ENCODE measurements at regions not wholly inside any gene's neighbourhood (a gene's known extent, or its start where the extent isn't known, plus 50 kb on each side); places are given as distances from the start of the nearest gene placed in this dataset.

DNA sequence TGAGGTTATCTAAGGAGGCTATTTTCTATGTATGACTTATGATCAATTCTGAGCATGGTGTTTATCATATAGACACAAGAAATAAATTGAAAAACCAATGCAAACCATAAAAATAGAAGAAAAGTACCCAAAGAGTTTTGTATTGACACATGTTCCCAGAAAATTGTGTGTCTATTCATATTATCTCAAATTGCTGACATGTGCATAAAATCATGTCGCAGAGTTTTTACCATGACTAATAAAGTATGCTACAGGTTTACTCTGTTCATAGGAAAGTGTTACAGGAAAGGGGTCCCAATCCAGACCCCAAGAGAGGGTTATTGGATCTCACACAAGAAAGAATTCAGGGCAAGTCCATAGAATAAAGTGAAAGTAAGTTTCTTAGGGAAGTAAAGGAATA, 290.7 kb upstream of the NRXN1 start:
- H3K4me2 ChIP-seq (ENCODE audit: low read depth, low read length, poor library complexity, severe bottlenecking), result no peak overlapping the region
- no peak overlapping the region for H3K9ac ChIP-seq (ENCODE audit: low read length)
- no peaks in the 10 kb centered on the region for H3K27me3 ChIP-seq (ENCODE audit: low read length)
- no peak for TF ChIP-seq EZH2phosphoT487 (conservative IDR thresholded peaks at IDR 0.05; ENCODE audit: low read length)
- TF ChIP-seq, protein P1, sequence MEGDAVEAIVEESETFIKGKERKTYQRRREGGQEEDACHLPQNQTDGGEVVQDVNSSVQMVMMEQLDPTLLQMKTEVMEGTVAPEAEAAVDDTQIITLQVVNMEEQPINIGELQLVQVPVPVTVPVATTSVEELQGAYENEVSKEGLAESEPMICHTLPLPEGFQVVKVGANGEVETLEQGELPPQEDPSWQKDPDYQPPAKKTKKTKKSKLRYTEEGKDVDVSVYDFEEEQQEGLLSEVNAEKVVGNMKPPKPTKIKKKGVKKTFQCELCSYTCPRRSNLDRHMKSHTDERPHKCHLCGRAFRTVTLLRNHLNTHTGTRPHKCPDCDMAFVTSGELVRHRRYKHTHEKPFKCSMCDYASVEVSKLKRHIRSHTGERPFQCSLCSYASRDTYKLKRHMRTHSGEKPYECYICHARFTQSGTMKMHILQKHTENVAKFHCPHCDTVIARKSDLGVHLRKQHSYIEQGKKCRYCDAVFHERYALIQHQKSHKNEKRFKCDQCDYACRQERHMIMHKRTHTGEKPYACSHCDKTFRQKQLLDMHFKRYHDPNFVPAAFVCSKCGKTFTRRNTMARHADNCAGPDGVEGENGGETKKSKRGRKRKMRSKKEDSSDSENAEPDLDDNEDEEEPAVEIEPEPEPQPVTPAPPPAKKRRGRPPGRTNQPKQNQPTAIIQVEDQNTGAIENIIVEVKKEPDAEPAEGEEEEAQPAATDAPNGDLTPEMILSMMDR (IDR thresholded peaks at IDR 0.05; ENCODE audit: insufficient read depth, low read length, poor library complexity, severe bottlenecking), result no peak
- H4K20me1 ChIP-seq (ENCODE audit: low read depth, low read length), result no peaks in the 10 kb centered on the region
- H3K36me3 ChIP-seq (ENCODE audit: low read length), result no peaks in the 10 kb centered on the region
- H3K9me2 ChIP-seq (replicated peaks; ENCODE audit: insufficient read depth, low read length), result no peaks in the 10 kb centered on the region
- no peak overlapping the region for H3K4me3 ChIP-seq (ENCODE audit: insufficient read depth, low read length, poor library complexity, severe bottlenecking)
- H3K9me3 ChIP-seq (ENCODE audit: insufficient read depth, low read length), result no peaks in the 10 kb centered on the region
- no peak overlapping the region for H3K27ac ChIP-seq (ENCODE audit: low read depth, low read length)
- H3F3A ChIP-seq (ENCODE audit: insufficient read depth), result no peaks in the 10 kb centered on the region
- no peaks in the 10 kb centered on the region for H3K79me2 ChIP-seq (ENCODE audit: insufficient read depth, low read length)
- H2AFZ ChIP-seq (ENCODE audit: low read depth, low read length, severe bottlenecking), result no peak overlapping the region

DNA sequence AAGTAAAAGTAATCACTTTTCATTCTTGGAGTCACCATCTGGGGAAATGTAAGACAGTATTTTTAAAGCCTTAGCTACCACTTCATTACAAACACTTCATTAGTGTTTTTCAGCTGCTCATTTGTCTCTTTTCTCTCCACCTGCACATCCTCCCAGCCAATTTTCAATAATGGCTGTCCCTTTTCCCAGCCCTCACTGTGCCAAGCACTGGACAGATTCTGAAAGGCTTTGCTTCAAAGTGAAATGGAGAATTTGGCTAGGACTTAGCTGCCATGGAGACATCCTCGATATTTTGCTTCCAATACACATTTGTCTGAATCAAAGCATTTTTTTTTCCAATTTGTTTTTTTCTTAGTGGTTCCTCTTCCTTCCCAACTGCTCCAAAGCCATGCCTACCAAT, 272.4 kb upstream of the NRXN1 start:
- Histone ChIP-seq H4K20me1 (ENCODE audit: low read depth, low read length) (no peaks in the 10 kb centered on the region), H3K27ac (ENCODE audit: low read depth, low read length) (no peak overlapping the region), H3F3A (ENCODE audit: insufficient read depth) (no peaks in the 10 kb centered on the region), H3K27me3 (ENCODE audit: low read length) (no peaks in the 10 kb centered on the region), H3K79me2 (ENCODE audit: insufficient read depth, low read length) (no peaks in the 10 kb centered on the region), H3K9ac (ENCODE audit: low read length) (no peak overlapping the region), H3K36me3 (ENCODE audit: low read length) (no peaks in the 10 kb centered on the region), H3K4me2 (ENCODE audit: low read depth, low read length, poor library complexity, severe bottlenecking) (no peak overlapping the region), H3K9me2 (replicated peaks; ENCODE audit: insufficient read depth, low read length) (no peaks in the 10 kb centered on the region), H2AFZ (ENCODE audit: low read depth, low read length, severe bottlenecking) (no peak overlapping the region), H3K9me3 (ENCODE audit: insufficient read depth, low read length) (no peaks in the 10 kb centered on the region), H3K4me3 (ENCODE audit: insufficient read depth, low read length, poor library complexity, severe bottlenecking) (no peak overlapping the region)
- no peak for TF ChIP-seq EZH2phosphoT487 (conservative IDR thresholded peaks at IDR 0.05; ENCODE audit: low read length)
- TF ChIP-seq, protein P1 (IDR thresholded peaks at IDR 0.05; ENCODE audit: insufficient read depth, low read length, poor library complexity, severe bottlenecking), result no peak

DNA sequence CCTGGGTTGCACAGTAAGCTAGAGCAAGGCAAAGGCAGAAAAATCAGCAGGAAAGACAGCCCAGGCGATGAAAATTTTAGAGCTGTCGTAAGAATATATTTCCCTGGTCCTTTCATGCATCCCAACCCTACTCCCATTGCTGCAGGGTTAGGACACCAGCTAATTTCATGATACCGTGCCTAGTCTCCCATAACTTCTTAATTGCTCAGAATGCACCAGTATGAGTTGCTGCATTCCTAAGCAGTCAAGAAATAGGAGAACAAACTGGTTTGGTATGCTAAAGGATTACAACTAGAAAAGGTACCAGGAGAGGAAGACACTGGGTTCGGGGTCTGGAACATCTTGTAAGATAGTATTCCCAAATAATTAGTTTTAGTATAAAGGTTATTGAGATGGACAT, 269.4 kb upstream of the NRXN1 start:
- TF ChIP-seq EZH2phosphoT487 (conservative IDR thresholded peaks at IDR 0.05; ENCODE audit: low read length), result no peak
- TF ChIP-seq, protein P1 (IDR thresholded peaks at IDR 0.05; ENCODE audit: insufficient read depth, low read length, poor library complexity, severe bottlenecking), result no peak
- H3K27ac ChIP-seq (ENCODE audit: low read depth, low read length), result no peak overlapping the region
- no peaks in the 10 kb centered on the region for H3K9me3 ChIP-seq (ENCODE audit: insufficient read depth, low read length)

More for the DNA sequence above, 269.4 kb upstream of the NRXN1 start:
- no peak overlapping the region for H3K4me2 ChIP-seq (ENCODE audit: low read depth, low read length, poor library complexity, severe bottlenecking)
- no peaks in the 10 kb centered on the region for H4K20me1 ChIP-seq (ENCODE audit: low read depth, low read length)
- H3K9ac ChIP-seq (ENCODE audit: low read length), result no peak overlapping the region
- H3K27me3 ChIP-seq (ENCODE audit: low read length), result no peaks in the 10 kb centered on the region
- H3K9me2 ChIP-seq (replicated peaks; ENCODE audit: insufficient read depth, low read length), result no peaks in the 10 kb centered on the region
- H3K4me3 ChIP-seq (ENCODE audit: insufficient read depth, low read length, poor library complexity, severe bottlenecking), result no peak overlapping the region
- no peaks in the 10 kb centered on the region for H3K36me3 ChIP-seq (ENCODE audit: low read length)
- no peaks in the 10 kb centered on the region for H3F3A ChIP-seq (ENCODE audit: insufficient read depth)
- H3K79me2 ChIP-seq (ENCODE audit: insufficient read depth, low read length), result no peaks in the 10 kb centered on the region
- H2AFZ ChIP-seq (ENCODE audit: low read depth, low read length, severe bottlenecking), result no peak overlapping the region

All from SU-DHL-6 (cell line).